B cell (primary cell): ENCODE measurements at regions not wholly inside any gene's neighbourhood (a gene's known extent, or its start where the extent isn't known, plus 50 kb on each side); places are given as distances from the start of the nearest gene placed in this dataset.

ENCODE experiments used
- ATAC-seq: fragments of 200-7000 bp; cut with Tn5 transposase; one replicate; pipeline ENCODE4 v1.10.0; 2021; ENCODE audit warnings: low read depth, mild to moderate bottlenecking, moderate number of reproducible peaks, moderate library complexity
- CTCF ChIA-PET: fragments of 350-600 bp; sonication (Branson Sonifier 250); formaldehyde crosslinking; loops from one replicate; lab custom pipeline; 2021; ENCODE audit warnings: antibody characterized with exemption, inconsistent platforms; lab: Charles Lee
- POLR2A ChIA-PET: fragments of 350-600 bp; sonication (Branson Sonifier 250); formaldehyde crosslinking; loops from one replicate; lab custom pipeline; 2021; ENCODE audit warnings: antibody characterized with exemption; lab: Charles Lee
- DNase-seq: peaks from one replicate; pipeline ENCODE4 v3.0.0; 2013
- H2AFZ ChIP-seq: 2 replicates; pipeline ENCODE4 v1.6.1; 2012; ENCODE audit warnings: mild to moderate bottlenecking, low read depth, low read length; ENCODE audit not compliant: insufficient read depth, poor library complexity, severe bottlenecking
- H3K27ac ChIP-seq, 2 donors: 1 replicate in 1 of 2; 2 replicates in 1 of 2; pipeline ENCODE4 v1.5.1; 2012 to 2013; ENCODE audit warnings: low read length in 2 of 2, mild to moderate bottlenecking in 2 of 2, moderate library complexity in 1 of 2
- H3K27me3 ChIP-seq, 4 experiments: fragments of 200-600 bp in 1 of 4; sonication (generic) in 1 of 4; replicated peaks in 1 of 4; 1 replicate in 2 of 4; 2 replicates in 2 of 4; pipeline versions ENCODE4 v1.6.1 to v1.7.0; 2013 to 2016; ENCODE audit warnings: low read length in 3 of 4, mild to moderate bottlenecking in 2 of 4, mixed read lengths in 1 of 4, moderate library complexity in 1 of 4; ENCODE audit not compliant: insufficient read depth in 4 of 4, control insufficient read depth in 3 of 4; ENCODE audit errors: control extremely low read depth in 1 of 4
- H3K36me3 ChIP-seq, 2 experiments: replicated peaks in 1 of 2; 1 replicate in 1 of 2; 2 replicates in 1 of 2; pipeline versions ENCODE4 v1.6.1 to v1.7.1; 2013; ENCODE audit warnings: low read length in 1 of 2; ENCODE audit not compliant: insufficient read depth in 2 of 2, control insufficient read depth in 1 of 2; ENCODE audit errors: control extremely low read depth in 1 of 2, extremely low read depth in 1 of 2
- H3K4me1 ChIP-seq, 2 donors: fragments of 200-600 bp in 1 of 2; sonication (generic) in 1 of 2; 1 replicate in 1 of 2; 2 replicates in 1 of 2; pipeline versions ENCODE4 v1.5.1 to v1.6.1; 2013 to 2017; ENCODE audit warnings: low read length in 2 of 2; ENCODE audit not compliant: control insufficient read depth in 2 of 2, insufficient read depth in 2 of 2
- H3K4me2 ChIP-seq: replicated peaks from 2 replicates; pipeline ENCODE3; 2012; ENCODE audit warnings: mild to moderate bottlenecking, low read depth, low read length; ENCODE audit not compliant: poor library complexity, severe bottlenecking
- H3K4me3 ChIP-seq, 5 experiments: fragments of 200-600 bp in 1 of 5; sonication (generic) in 1 of 5; 1 replicate in 3 of 5; 2 replicates in 2 of 5; pipeline versions ENCODE4 v1.5.1 to v1.7.0; 2011 to 2016; ENCODE audit warnings: low read length in 4 of 5, mild to moderate bottlenecking in 4 of 5, low read depth in 2 of 5, control low read depth in 1 of 5, moderate library complexity in 1 of 5; ENCODE audit not compliant: insufficient read depth in 1 of 5; ENCODE audit errors: control extremely low read depth in 1 of 5, extremely low read depth in 1 of 5
- H3K79me2 ChIP-seq: fragments of 200-600 bp; sonication (generic); one replicate; pipeline ENCODE4 v1.6.0; 2016; ENCODE audit warnings: low read length; ENCODE audit not compliant: control insufficient read depth, insufficient read depth
- H3K9ac ChIP-seq: fragments of 200-600 bp; sonication (generic); 2 replicates; pipeline ENCODE4 v1.6.1; 2017; ENCODE audit warnings: mild to moderate bottlenecking, low read length, moderate library complexity
- H3K9me3 ChIP-seq, 3 donors: one replicate each; pipeline versions ENCODE4 v1.6.1 to v1.7.1; 2013; ENCODE audit warnings: low read length in 2 of 3; ENCODE audit not compliant: control insufficient read depth in 2 of 3, insufficient read depth in 1 of 3; ENCODE audit errors: control extremely low read depth in 1 of 3
- H4K20me1 ChIP-seq: 2 replicates; pipeline ENCODE4 v1.6.0; 2012; ENCODE audit warnings: mild to moderate bottlenecking, low read length; ENCODE audit not compliant: insufficient read depth, control insufficient read depth, poor library complexity, severe bottlenecking
- H3K27ac Mint-ChIP-seq: one replicate; pipeline ENCODE4 v1.8.0; 2021; ENCODE audit warnings: mixed read lengths
- H3K27me3 Mint-ChIP-seq: one replicate; pipeline ENCODE4 v1.8.0; 2021; ENCODE audit warnings: mixed read lengths
- H3K4me1 Mint-ChIP-seq: one replicate; pipeline ENCODE4 v1.8.0; 2021; ENCODE audit warnings: mixed read lengths
- H3K4me3 Mint-ChIP-seq: one replicate; pipeline ENCODE4 v1.8.0; 2021; ENCODE audit warnings: mixed read lengths
- H3K9me3 Mint-ChIP-seq: one replicate; pipeline ENCODE4 v1.8.0; 2022; ENCODE audit warnings: mixed read lengths; ENCODE audit not compliant: insufficient read depth
- EZH2 ChIP-seq: IDR thresholded peaks from 2 replicates; pipeline ENCODE4 v1.6.1; 2012; ENCODE audit warnings: borderline replicate concordance, low read depth, mild to moderate bottlenecking, moderate library complexity, low read length; ENCODE audit not compliant: insufficient read depth, poor library complexity, severe bottlenecking
- whole genome bisulfite sequencing: methylation state at CpG from one replicate; pipeline ENCODE4 v1.1.5; 2013; ENCODE audit warnings: missing lambda C conversion rate; ENCODE audit not compliant: insufficient coverage; 5-methylcytosine and 5-hydroxymethylcytosine counted together
- intact Hi-C: fragments of 100-400 bp; cut with micrococcal nuclease; formaldehyde crosslinking; loops from one replicate; pipeline ENCODE4 v1.10.0; 2022
- TF ChIP-seq, protein P1 (sequence below): fragments of 200-600 bp; IDR thresholded peaks from one replicate; pipeline ENCODE4 v1.8.0; 2022; ENCODE audit warnings: antibody characterized with exemption, mild to moderate bottlenecking

DNA sequence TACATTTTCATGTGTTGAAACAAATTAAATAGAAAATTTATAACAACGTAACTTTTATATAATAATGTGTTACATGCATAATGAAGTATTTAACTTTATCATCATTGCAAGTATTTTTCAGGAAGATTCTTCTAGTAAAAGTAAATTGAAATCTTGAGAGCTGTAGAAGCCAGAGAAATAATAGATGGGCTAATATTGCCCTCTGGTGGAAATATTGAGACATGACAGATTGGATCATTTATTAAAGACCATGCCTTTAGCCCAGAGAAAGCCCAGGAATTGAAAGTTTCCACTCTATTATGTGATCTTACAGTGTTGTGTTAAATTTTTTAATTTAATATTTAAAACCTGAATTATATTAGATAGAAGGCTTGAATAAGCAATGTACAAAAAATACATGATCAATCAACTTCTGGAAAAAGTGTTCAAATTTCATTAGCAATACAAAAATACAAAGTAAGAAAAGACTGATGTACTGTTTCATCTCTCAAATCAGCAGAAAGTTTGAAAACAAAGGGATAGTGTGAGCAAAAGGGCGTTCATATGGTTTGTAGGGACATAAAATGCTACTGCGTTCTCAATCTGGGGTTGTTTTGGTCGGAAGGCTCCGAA, 52.7 kb upstream of the SPTSSB start:
- H3K27me3 ChIP-seq = peaks cover 0 to 2% (median 0%) of the 10 kb centered on the region in 4 experiments
- intact Hi-C loops = loop anchor here (1.0 to 5.0 kb wide), 4 partner anchors 150 to 937 kb away; no protein-coding TSS in a partner anchor
- ChIA-PET CTCF (interaction anchor here (0.5 to 3.9 kb wide), 6 partner anchors 27 to 1421 kb away, joined by 3 to 19 read pairs (median 4); no protein-coding TSS in a partner anchor), POLR2A (no interaction called here)
- H3K36me3 ChIP-seq = no peaks in the 10 kb centered on the region
- no peaks in the 10 kb centered on the region for H3K9me3 Mint-ChIP-seq
- H4K20me1 ChIP-seq = no peaks in the 10 kb centered on the region
- TF ChIP-seq EZH2 = no peak
- TF ChIP-seq, protein P1, sequence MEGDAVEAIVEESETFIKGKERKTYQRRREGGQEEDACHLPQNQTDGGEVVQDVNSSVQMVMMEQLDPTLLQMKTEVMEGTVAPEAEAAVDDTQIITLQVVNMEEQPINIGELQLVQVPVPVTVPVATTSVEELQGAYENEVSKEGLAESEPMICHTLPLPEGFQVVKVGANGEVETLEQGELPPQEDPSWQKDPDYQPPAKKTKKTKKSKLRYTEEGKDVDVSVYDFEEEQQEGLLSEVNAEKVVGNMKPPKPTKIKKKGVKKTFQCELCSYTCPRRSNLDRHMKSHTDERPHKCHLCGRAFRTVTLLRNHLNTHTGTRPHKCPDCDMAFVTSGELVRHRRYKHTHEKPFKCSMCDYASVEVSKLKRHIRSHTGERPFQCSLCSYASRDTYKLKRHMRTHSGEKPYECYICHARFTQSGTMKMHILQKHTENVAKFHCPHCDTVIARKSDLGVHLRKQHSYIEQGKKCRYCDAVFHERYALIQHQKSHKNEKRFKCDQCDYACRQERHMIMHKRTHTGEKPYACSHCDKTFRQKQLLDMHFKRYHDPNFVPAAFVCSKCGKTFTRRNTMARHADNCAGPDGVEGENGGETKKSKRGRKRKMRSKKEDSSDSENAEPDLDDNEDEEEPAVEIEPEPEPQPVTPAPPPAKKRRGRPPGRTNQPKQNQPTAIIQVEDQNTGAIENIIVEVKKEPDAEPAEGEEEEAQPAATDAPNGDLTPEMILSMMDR = peak; percentile 94
- H2AFZ ChIP-seq = no peak overlapping the region
- peaks cover 4% of the 10 kb centered on the region for H3K27me3 Mint-ChIP-seq
- no peaks in the 10 kb centered on the region for H3K79me2 ChIP-seq
- H3K4me3 Mint-ChIP-seq = no peak overlapping the region
- H3K4me3 ChIP-seq = no peak overlapping the region
- DNase-seq (peak; percentile 38), ATAC-seq (no peak)
- no peaks in the 10 kb centered on the region for H3K9me3 ChIP-seq
- no peak overlapping the region for H3K27ac Mint-ChIP-seq
- WGBS = no CpG with 5 or more reads among the region's 5 CpGs
- no peaks in the 10 kb centered on the region for H3K4me1 ChIP-seq
- H3K4me1 Mint-ChIP-seq = no peaks in the 10 kb centered on the region
- no peak overlapping the region for H3K27ac ChIP-seq
- H3K9ac ChIP-seq = no peak overlapping the region
- no peak overlapping the region for H3K4me2 ChIP-seq

DNA sequence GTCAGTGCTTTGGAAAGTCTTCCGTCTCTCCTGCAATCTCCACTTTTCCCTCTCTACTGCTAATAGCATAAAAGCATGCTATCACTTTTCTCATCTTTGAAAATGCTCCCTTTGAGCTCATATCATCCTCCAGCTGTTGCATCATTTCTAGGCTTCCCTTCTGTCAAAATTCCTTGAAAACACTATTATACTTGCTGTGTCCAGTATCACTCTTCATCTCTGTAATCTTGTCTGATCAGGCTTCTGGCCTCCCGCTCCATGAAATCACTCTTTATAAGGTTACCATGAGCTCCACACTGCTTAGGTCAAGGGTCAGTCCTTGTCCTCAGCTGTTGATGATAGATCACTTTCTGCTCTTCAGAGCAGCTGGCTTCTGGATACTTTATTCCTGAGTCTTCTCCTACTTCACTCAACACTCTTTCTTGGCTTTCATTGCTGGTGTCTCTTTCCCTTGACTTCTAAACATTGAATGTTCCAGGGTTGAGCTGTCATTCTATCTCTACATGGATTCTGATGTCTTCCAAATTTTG, 50.9 kb upstream of the SPTSSB start:
- TF ChIP-seq, protein P1 = no peak
- no peak for DNase-seq
- H3K9me3 Mint-ChIP-seq = no peaks in the 10 kb centered on the region
- H3K27ac Mint-ChIP-seq = no peak overlapping the region
- peaks cover 4% of the 10 kb centered on the region for H3K27me3 Mint-ChIP-seq
- H4K20me1 ChIP-seq = no peaks in the 10 kb centered on the region
- H3K4me3 Mint-ChIP-seq = no peak overlapping the region
- H3K27me3 ChIP-seq = peaks cover 0 to 2% (median 0%) of the 10 kb centered on the region in 4 experiments
- no peak overlapping the region for H3K4me2 ChIP-seq
- no peaks in the 10 kb centered on the region for H3K4me1 ChIP-seq
- H3K4me1 Mint-ChIP-seq = no peaks in the 10 kb centered on the region
- H3K9me3 ChIP-seq = no peaks in the 10 kb centered on the region
- no peaks in the 10 kb centered on the region for H3K36me3 ChIP-seq
- H3K9ac ChIP-seq = no peak overlapping the region
- H3K4me3 ChIP-seq = no peak overlapping the region
- no peaks in the 10 kb centered on the region for H3K79me2 ChIP-seq
- H3K27ac ChIP-seq = no peak overlapping the region
- WGBS = 95% methylated on average over 2 of the region's 2 CpGs
- H2AFZ ChIP-seq = no peak overlapping the region
- ChIA-PET POLR2A (no interaction called here), CTCF (interaction anchor here (0.7 to 3.9 kb wide), 8 partner anchors 8 to 735 kb away, joined by 3 to 19 read pairs (median 4); no protein-coding TSS in a partner anchor)
- no peak for ATAC-seq
- intact Hi-C loops = loop anchor here (5.0 kb wide), 2 partner anchors 465 to 935 kb away; no protein-coding TSS in a partner anchor
